T-helper 1 cell treated with Interleukin-12 subunit alpha and Interleukin-12 subunit beta and Interleukin-4 antibody, amounts not matched to agents 30 μg/mL and 1 μg/mL, for 36 hours (primary cell): ENCODE measurements at regions not wholly inside any gene's neighbourhood (a gene's known extent, or its start where the extent isn't known, plus 50 kb on each side); places are given as distances from the start of the nearest gene placed in this dataset.
"Not testable (repeated sequence)": the region's sequence is repeated elsewhere in the genome, so short reads cannot be mapped to it uniquely, and the experiment has no call there.

Source experiments
- H3K27ac Mint-ChIP-seq: one replicate; pipeline ENCODE4 v1.8.0; 2021; ENCODE audit warnings: mild to moderate bottlenecking, mixed read lengths
- H3K27me3 Mint-ChIP-seq: one replicate; pipeline ENCODE4 v1.8.0; 2021; ENCODE audit warnings: low read depth, mixed read lengths
- H3K36me3 Mint-ChIP-seq: one replicate; pipeline ENCODE4 v1.8.0; 2021; ENCODE audit warnings: low read depth, mixed read lengths
- H3K4me1 Mint-ChIP-seq: one replicate; pipeline ENCODE4 v1.8.0; 2021; ENCODE audit warnings: low read depth, mixed read lengths
- H3K4me3 Mint-ChIP-seq: one replicate; pipeline ENCODE4 v1.8.0; 2021; ENCODE audit warnings: mild to moderate bottlenecking, moderate library complexity, mixed read lengths
- H3K9me3 Mint-ChIP-seq: one replicate; pipeline ENCODE4 v1.8.0; 2021; ENCODE audit warnings: mixed read lengths

DNA sequence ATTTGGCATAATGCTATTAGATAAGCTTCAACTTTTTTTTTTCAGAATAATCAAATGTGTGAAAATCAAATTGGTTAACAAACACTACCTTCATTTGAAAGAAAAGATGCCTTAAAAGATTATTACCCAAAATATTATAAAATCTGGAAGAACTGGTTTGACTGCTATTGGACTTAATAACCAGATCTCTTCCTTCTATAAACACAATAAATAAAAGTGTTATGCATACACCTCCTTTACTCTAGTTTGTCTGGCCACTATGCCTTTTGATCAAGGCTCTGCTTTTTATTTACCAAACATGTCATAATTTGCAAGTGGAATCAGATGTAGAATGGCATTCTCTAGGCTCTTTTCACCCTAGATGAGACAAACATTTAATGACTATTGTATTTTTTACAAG, 897.3 kb upstream of the EPHA5 start:
- H3K27ac Mint-ChIP-seq: no peak overlapping the region
- H3K9me3 Mint-ChIP-seq: no peaks in the 10 kb centered on the region
- H3K36me3 Mint-ChIP-seq: no peaks in the 10 kb centered on the region
- H3K4me1 Mint-ChIP-seq: no peaks in the 10 kb centered on the region
- H3K4me3 Mint-ChIP-seq: no peak overlapping the region
- no peaks in the 10 kb centered on the region for H3K27me3 Mint-ChIP-seq

- Mint-ChIP-seq H3K27ac (no peak overlapping the region), H3K36me3 (no peaks in the 10 kb centered on the region), H3K4me3 (no peak overlapping the region), H3K27me3 (no peaks in the 10 kb centered on the region), H3K9me3 (no peaks in the 10 kb centered on the region), H3K4me1 (no peaks in the 10 kb centered on the region)
Observed at GRCh38 chr4:66565801-66566200, 895.5 kb upstream of the EPHA5 start.

DNA sequence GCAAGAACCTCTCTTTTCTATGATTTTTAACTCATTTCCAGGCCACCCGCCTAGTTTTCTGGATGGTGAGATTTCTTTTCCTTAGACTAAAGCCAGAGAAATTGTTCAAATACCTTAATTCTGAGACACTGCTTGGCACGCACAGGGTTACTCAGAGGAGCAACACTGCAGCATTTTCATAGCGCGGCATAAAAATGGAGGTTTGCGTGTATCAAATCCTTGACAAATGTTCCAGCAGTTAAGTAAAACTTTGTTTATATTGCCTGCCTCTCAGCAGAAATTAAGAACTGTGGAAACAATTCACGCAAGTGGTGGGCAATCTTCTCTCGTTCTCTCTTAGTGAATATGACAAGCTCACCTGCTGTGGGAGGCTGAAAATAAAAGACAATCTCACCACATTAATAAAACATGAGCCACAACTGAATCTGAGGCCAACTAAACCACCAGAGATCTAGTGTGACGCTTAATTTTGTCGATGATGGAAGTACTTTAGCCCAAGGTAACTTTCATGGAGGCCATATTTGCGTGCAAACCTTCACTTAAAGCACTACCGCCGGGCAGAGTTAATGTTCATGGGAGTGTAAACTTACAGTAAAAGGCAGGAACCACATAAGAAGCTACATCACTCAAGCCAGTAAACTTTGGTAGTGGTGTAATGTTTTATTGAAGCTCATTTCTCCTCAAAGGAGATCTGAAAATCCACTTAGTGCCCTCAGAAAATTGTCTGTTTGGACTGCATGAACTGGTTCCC, 894.8 kb upstream of the EPHA5 start:
- Mint-ChIP-seq H3K4me1 (no peaks in the 10 kb centered on the region), H3K4me3 (no peak overlapping the region), H3K27me3 (no peaks in the 10 kb centered on the region), H3K27ac (no peak overlapping the region), H3K9me3 (no peaks in the 10 kb centered on the region), H3K36me3 (no peaks in the 10 kb centered on the region)

DNA sequence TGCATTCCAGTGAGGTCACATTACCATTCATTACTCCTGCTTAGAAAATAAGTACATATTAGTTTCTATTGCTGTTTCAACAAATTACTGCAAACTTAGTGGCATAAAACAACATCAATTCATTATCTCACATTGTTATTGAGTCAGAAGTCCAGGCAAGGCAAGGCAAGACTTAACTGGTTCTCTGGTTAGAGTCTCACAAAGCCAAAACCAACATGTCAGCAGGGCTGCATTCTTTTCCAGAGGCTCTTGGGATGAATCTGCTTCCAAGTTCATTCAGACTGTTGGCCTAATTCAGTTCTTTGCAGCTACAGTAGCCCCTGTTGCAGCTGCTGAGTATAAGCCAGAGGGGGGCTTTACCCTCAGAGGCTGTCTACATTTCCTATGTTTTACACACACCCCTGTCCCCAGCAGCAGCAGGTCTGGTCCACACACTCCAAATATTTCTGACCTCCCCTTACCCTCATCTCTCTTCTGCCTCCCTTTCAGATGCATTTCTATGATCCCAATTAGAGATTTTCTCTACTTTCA, 892.1 kb upstream of the EPHA5 start:
- Mint-ChIP-seq H3K4me1 (no peaks in the 10 kb centered on the region), H3K27me3 (no peaks in the 10 kb centered on the region), H3K9me3 (no peaks in the 10 kb centered on the region), H3K27ac (no peak overlapping the region), H3K4me3 (no peak overlapping the region), H3K36me3 (no peaks in the 10 kb centered on the region)

DNA sequence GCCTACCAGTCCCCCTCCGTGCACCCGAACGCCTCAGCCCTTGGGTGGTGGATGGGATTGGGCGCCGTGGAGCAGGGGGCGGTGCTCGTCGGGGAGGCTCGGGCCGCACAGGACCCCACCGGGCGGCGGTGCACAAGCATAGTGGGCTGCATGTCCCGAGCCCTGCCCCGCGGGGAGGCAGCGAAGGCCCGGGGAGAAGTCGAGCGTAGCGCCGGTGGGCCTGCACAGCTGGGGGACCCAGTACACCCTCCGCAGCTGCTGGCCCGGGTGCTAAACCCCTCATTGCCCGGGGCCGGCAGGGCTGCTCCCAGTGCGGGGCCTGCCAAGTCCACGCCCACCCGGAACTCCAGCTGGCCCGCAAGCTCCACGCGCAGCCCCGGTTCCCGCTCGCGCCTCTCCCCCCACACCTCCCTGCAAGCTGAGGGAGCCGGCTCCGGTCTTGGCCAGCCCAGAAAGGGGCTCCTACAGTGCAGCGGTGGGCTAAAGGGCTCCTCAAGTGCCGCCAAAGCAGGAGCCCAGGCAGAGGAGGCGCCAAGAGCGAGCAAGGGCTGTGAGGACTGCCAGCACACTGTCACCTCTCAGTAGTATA, 891.3 kb upstream of the EPHA5 start:
- not testable (repeated sequence) for H3K9me3 Mint-ChIP-seq, H3K27me3 Mint-ChIP-seq, H3K27ac Mint-ChIP-seq, H3K4me1 Mint-ChIP-seq, H3K4me3 Mint-ChIP-seq, H3K36me3 Mint-ChIP-seq

- Mint-ChIP-seq H3K27ac (no peak overlapping the region), H3K4me3 (no peak overlapping the region), H3K9me3 (peaks cover 6% of the 10 kb centered on the region), H3K36me3 (no peaks in the 10 kb centered on the region), H3K27me3 (no peaks in the 10 kb centered on the region), H3K4me1 (no peaks in the 10 kb centered on the region)
Observed at GRCh38 chr4:66558651-66559050, 888.4 kb upstream of the EPHA5 start.

DNA sequence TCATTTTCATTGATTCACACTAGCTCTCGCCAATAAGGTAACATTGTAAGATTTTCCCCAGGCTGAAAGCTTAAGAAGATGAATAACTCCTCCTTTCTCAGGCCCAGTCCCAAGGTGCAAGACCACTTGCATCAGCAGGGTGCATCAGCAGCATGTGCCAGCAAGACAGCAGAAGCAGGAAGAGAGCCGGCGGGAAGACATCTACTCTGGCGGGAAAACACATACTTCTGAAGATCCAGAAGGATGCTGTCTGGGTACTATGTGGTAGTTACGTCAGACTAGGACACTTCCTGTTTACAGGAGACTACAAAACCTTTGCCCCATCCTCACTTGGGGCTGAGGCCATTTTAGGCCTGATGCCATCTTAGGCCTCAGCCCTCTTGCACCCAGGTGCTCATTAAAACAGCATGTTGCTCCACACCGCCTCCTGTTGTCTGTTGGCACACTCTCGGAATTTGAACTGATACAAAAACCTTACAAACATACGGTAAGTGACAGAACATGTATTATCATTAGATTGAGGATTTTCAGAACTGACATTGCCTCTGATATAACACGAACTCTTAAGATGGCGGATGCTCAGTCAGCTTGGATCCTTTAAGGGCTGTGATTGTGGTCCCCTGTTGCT, 886.5 kb upstream of the EPHA5 start:
- no peak overlapping the region for H3K27ac Mint-ChIP-seq
- H3K36me3 Mint-ChIP-seq: no peaks in the 10 kb centered on the region
- no peaks in the 10 kb centered on the region for H3K4me1 Mint-ChIP-seq
- no peaks in the 10 kb centered on the region for H3K27me3 Mint-ChIP-seq
- H3K4me3 Mint-ChIP-seq: no peak overlapping the region
- H3K9me3 Mint-ChIP-seq: peaks cover 6% of the 10 kb centered on the region

GRCh38 chr4:66555301-66555700, 885.0 kb upstream of the EPHA5 start:
- no peaks in the 10 kb centered on the region for H3K36me3 Mint-ChIP-seq
- no peaks in the 10 kb centered on the region for H3K4me1 Mint-ChIP-seq
- H3K27ac Mint-ChIP-seq: no peak overlapping the region

GRCh38 chr4:66554826-66555225, 884.5 kb upstream of the EPHA5 start:
- Mint-ChIP-seq H3K27me3 (no peaks in the 10 kb centered on the region), H3K4me3 (no peak overlapping the region), H3K36me3 (no peaks in the 10 kb centered on the region), H3K27ac (no peak overlapping the region), H3K4me1 (no peaks in the 10 kb centered on the region), H3K9me3 (peaks cover 6% of the 10 kb centered on the region)

More at GRCh38 chr4:66555301-66555700, 885.0 kb upstream of the EPHA5 start:
- Mint-ChIP-seq H3K4me3 (no peak overlapping the region), H3K9me3 (peaks cover 6% of the 10 kb centered on the region), H3K27me3 (no peaks in the 10 kb centered on the region)

DNA sequence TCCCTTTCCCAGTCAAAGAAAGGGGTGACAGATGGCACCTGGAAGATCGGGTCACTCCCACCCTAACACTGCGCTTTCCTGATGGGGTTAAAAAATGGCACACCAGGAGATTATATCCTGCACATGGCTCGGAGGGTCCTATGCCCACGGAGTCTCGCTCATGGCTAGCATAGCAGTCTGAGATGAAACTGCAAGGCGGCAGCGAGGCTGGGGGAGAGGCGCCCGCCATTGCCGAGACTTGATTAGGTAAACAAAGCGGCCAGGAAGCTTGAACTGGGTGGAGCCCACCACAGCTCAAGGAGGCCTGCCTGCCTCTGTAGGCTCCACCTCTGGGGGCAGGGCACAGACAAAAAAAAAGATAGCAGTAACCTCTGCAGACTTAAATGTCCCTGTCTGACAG, 875.0 kb upstream of the EPHA5 start:
- H3K27me3 Mint-ChIP-seq, H3K27ac Mint-ChIP-seq, H3K36me3 Mint-ChIP-seq, H3K4me3 Mint-ChIP-seq, H3K4me1 Mint-ChIP-seq: not testable (repeated sequence)
- peaks cover 18% of the 10 kb centered on the region for H3K9me3 Mint-ChIP-seq

DNA sequence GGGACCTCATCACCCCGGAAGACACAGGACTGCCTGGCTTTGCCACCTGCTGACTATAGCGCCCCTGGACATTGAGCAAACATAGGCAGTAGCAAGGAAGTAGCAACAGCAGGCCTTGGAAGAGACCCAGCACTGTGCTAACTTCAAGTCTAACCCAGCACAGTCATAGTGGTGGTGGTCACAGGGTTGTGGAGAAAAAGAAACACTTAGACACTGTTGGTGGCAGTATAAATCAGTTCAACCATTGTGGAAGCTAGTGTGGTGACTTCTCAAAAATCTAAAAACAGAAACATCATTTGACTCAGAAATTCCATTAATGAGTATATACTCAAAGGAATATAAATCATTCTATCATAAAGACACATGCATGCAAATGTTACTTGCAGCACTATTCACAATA, 874.0 kb upstream of the EPHA5 start:
- Mint-ChIP-seq H3K27ac (no peak overlapping the region), H3K27me3 (no peaks in the 10 kb centered on the region)

GRCh38 chr4:66539745-66540144, 869.5 kb upstream of the EPHA5 start:
- no peaks in the 10 kb centered on the region for H3K27me3 Mint-ChIP-seq
- H3K4me1 Mint-ChIP-seq: no peaks in the 10 kb centered on the region
- H3K9me3 Mint-ChIP-seq: peaks cover 8% of the 10 kb centered on the region
- no peak overlapping the region for H3K27ac Mint-ChIP-seq
- no peaks in the 10 kb centered on the region for H3K36me3 Mint-ChIP-seq
- H3K4me3 Mint-ChIP-seq: no peak overlapping the region

More for the DNA sequence above, 874.0 kb upstream of the EPHA5 start:
- Mint-ChIP-seq H3K9me3 (peaks cover 18% of the 10 kb centered on the region), H3K4me1 (no peaks in the 10 kb centered on the region), H3K36me3 (no peaks in the 10 kb centered on the region), H3K4me3 (no peak overlapping the region)

DNA sequence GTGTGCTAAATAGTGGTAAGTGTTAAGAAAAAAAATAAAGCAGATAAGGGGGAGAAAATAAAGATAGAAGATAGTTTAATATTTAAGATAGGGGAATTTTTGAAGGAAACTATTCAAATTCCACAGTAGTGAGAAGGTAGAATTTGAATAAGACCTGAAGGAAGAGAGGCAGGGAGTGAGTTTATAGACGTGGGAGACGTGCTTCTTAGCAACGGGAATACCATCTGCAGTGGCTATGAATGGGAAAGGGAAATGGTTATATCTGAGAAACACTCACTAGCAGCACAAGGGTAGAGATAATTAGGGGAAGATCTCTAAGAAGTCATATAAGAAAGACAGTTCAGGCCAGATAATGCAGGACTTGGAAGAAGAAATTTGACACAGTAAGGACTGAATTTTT, 854.5 kb upstream of the EPHA5 start:
- Mint-ChIP-seq H3K9me3 (peaks cover 10% of the 10 kb centered on the region), H3K4me3 (no peak overlapping the region), H3K4me1 (no peaks in the 10 kb centered on the region), H3K27ac (no peak overlapping the region), H3K36me3 (no peaks in the 10 kb centered on the region), H3K27me3 (no peaks in the 10 kb centered on the region)

DNA sequence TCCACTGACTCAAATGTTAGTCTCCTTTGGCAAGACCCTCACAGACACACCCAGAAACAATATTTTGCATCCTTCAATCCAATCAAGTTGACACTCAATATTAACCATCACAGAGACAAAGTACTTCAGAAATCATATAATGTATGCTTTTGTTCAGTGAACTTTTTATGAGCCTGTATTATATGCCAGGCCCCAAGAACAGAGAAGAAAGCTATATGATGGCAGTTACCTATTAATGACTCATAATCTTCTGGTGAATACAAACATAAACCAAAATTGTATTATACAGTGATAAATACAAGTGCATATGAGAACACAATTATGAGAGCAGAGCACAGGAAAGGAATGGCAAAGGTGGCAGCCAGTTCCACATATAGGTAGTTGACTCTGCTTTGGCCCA, 852.0 kb upstream of the EPHA5 start:
- H3K4me3 Mint-ChIP-seq: no peak overlapping the region
- no peak overlapping the region for H3K27ac Mint-ChIP-seq
- H3K4me1 Mint-ChIP-seq: no peaks in the 10 kb centered on the region
- H3K9me3 Mint-ChIP-seq: peaks cover 10% of the 10 kb centered on the region
- no peaks in the 10 kb centered on the region for H3K36me3 Mint-ChIP-seq
- H3K27me3 Mint-ChIP-seq: no peaks in the 10 kb centered on the region

- Mint-ChIP-seq H3K4me1 (no peaks in the 10 kb centered on the region), H3K9me3 (peaks cover 6% of the 10 kb centered on the region), H3K27ac (no peak overlapping the region), H3K27me3 (no peaks in the 10 kb centered on the region), H3K4me3 (no peak overlapping the region), H3K36me3 (no peaks in the 10 kb centered on the region)
Observed at GRCh38 chr4:66516940-66517339, 846.7 kb upstream of the EPHA5 start.
